Midbrain (tissue), 1 donor: ENCODE measurements at regions not wholly inside any gene's neighbourhood (a gene's known extent, or its start where the extent isn't known, plus 50 kb on each side); places are given as distances from the start of the nearest gene placed in this dataset.

Experiments
- DNase-seq: peaks from one replicate; lab custom pipeline; 2025; lab: John Stamatoyannopoulos, UW

DNA sequence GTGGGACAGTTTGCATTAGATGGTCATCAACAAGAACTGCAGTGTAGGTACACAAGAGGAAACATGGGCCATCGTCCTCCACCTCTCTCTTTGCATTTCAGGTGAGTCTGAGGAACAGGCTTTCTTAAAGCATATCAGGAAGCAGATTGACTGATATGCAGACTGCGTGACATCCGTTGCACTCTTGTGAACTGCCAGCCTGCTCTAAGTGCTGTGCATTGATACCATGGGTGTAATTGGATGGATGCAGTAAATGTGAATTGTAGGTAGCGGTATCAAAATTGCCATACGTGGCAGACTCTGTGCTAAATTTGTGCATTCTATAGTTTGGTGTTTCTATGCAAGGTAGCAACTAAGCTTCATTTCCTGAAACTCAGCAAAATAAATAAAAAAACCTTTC lies 1008.3 kb downstream of the EFNB2 start:
- no peak for DNase-seq

DNA sequence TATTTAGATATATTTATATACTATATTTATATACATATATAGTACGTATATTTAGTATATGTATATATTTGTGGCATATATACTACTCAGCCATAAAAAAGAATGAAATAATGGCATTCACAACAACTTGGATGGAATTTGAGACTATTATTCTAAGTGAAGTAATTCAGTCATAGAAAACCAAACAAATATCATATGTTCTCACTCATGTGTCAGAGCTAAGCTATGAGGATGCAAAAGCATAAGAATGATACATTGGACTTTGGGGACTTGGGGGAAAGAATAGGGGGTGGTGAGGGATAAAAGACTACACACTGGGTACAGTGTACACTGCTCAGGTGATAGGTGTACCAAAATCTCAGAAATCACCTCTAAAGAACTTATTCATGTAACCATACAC lies 1015.7 kb downstream of the EFNB2 start:
- DNase-seq = no peak

DNA sequence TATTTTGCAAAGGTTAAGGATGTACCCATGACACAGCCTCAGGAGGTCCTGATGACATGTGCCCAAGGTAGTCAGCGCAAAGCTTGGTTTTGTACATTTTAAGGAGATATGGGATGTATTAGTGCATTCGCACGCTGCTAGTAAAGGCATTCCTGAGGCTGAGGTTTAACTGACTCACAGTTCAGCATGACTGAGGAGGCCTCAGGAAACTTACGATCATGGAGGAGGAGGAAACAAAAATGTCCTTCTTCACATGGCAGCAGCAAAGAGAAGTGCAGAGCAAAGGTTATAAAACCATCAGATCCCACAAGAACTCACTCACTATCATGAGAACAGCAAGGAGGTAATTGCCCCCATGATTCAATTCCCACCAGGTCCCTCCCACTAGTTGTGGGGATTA lies 1017.4 kb downstream of the EFNB2 start:
- no peak for DNase-seq

DNA sequence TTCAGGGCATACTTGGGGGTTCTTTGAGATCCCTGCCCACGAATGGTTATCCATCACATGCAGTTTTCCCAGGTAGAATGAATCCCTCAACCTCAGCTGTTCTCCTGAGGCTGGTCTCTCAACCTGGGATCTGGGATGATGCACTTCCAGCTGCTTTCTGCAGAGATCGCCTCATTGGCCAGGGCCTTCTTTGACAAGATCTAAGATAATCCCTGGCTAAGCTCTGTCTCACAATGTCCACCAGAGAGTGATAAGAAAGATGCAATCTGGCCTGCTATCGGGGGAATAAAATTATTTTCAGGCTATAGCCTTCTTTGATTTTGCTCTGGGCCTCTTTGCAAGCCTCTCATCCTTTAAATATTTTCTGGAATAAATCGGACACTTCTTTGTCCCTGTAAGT lies 1021.1 kb downstream of the EFNB2 start:
- DNase-seq = no peak

DNA sequence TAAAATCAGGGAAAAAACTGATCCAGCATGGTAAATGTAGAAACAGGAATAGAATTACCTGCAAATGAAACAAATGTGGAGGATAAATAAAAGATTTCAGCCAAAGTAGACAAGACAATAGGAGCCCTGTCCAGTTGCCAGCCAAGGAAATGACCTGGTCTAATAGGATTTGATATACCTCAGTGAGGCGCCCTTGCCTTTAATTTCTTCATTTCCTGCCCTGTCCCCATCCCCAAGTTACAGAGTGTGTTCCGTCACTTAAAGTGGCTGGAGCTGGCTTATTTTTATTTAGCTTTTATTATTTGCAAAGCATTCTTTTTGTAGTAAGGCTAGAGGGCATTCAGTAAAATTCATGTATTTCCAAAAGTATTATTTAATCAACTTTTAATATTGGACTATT lies 1022.0 kb downstream of the EFNB2 start:
- DNase-seq = no peak

DNA sequence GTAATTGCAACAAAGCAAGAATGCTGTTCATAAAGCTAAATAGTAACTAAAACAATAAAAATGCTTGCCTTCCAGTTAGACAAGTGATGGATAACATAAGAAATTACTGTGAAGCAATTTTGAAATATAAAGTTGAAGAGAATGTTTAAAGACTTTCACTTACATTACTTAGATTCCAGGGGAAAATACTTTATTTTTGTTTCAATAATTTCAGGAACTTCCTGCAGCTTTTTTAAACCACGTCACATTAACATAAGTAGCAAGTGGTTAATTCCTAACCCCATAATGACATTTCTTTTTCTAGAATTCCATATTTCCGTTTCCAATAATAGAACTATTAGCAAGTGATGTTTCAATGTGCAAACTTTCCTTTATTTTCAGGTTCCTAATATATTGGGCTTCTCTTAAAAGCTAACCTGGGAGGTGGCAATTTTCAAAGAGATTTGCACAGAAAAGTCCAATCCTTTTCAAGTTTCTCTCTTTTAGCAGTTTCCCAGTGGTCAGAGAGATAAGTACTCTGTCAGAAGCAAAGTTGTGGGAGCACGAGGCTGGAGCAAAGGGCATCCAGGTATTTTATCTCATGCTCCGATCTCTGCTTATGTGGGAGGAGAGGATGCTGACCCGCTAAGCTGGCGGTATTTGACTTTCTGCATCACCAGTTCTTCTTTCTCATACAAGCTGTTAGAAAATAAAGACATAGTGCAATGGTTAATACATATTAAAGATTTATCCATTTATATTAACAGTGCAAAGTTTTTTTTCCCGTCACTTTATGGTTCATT lies 1025.3 kb downstream of the EFNB2 start:
- no peak for DNase-seq

DNA sequence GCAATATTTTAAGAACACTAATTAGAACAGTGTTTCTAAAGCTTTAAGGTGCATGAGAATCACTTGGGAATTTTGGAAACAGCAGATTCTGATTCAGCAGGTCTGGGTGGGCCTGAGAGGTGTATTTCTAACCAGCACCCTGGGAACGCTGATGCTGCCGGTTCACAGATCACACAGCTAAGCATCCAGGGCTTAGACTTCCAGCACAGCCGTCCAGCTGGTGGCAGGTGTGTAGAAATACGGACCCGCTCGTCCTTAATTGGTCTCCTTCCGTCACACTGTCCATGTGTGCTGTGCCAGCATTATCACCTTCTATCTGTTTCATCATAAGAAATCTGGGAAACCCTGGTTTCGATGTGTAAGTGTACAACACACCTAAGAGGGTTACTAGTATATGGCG lies 1029.0 kb downstream of the EFNB2 start:
- no peak for DNase-seq

DNA sequence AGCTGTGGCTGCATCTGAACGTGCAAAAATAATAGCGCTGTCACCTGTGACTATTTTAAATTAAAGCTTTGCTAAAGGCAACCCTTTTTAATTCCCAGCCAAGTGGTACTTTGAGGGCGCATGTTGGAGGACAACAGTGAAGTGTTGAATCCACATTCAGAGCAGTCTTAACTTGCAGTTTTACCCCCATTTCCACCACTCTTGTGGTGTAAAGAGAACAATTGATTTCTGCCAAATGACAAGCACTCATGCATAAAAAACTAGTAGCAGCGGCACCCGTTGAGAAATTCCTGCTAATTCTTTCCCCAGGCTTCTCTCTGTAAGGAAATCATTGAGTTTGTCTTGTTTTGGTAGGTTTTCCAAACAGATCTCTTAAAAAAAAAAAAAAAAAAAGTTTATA lies 1033.3 kb downstream of the EFNB2 start:
- no peak for DNase-seq

DNA sequence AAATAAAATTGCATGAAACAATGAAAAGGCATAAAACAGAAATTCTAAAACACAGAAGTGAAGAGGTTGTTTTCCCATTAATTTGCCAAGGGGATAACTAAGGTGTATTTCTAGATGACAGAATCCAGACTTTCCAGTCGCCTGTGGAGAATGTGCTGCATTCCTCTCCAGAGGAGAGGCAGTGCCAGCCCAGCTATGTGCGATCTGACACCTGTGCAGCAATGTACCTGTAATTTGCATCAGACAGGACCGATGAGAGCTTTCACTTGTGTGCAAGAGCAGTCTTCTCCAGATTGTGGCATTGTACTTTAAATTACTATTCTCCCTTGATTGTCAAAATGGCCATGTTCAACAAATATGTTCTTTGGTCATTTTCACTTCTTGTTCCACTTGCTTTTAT lies 1037.9 kb downstream of the EFNB2 start:
- DNase-seq = no peak

DNA sequence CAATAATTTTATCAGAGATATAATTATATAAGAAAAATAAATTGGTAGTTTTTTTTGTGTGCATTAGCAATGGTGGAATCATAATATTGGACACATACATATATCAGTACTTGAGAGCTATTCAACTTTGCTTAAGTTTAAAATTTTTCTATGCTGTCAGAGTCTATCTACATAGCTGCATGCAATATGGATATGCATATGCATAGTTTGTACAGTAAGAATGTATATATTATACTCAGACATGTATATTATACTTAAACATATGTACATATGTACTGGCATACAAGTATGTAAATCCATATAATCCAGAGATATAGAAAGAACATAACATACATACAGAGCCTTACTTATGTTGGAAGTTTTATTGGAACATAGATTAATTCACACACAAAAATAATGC lies 1043.2 kb downstream of the EFNB2 start:
- no peak for DNase-seq

DNA sequence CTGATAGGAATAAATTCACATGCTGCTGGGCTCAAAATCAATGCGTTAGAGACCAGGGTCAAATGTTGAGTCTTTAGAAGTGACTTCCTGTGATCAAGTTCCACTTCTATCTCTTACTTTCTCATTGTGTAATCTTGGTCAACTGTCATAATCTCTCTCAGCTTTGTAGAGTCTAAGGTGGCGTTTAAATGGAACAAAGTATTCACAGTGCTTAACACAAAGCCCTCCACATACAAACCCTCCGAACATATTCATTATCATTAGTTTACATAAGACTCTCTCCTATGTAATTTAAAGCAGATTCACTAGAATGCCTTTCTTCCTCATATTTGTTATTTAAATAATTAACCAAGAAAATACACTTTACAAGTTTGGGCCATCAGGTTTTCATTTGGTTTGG lies 1044.1 kb downstream of the EFNB2 start:
- no peak for DNase-seq

DNA sequence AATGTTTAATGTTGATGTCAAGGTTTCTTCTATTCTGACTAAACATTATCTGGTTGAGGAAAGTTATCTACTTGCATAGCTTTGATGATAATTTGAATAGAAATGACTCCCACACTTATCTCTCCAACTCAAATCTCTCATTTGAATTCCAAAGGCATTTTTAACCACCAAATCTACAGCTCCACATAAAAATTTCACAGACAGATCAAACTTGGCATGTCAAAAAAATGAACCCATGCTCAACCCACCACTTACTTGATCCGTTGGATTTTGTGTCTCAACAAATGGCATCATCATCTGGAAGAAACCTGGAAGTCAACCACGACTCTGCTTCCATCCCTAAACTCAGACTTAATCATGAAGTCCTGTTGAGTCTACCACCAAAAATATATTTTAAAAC lies 1050.4 kb downstream of the EFNB2 start:
- no peak for DNase-seq

DNA sequence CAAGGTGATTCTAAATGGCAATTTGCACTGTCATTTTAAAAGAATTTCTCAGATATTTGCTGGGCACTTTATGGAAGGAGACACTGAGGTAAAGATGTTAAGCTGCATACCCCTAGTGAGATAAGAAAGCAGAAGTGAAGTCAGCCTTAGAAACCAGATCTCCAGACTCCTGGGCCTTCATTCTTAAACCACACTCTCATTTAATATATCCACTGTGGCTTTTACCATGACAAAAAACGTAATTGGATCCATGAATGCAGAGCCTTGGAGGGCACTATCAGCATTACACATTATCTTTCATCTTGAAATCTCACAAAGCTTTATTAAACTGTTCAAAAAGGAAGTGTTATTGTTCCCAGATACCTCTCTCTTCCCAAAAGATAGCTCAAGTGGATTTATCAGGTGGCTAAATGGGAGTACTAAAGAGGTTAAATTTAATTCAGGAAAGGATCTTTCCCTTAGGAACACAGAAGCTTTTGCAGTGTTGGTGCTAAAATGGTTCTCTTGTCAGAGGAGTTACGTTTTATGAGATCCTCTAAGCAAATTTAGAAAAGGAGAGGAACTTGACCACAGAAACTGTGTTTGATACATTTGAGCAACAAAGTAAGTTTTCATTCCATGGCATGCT lies 1060.4 kb downstream of the EFNB2 start:
- no peak for DNase-seq

DNA sequence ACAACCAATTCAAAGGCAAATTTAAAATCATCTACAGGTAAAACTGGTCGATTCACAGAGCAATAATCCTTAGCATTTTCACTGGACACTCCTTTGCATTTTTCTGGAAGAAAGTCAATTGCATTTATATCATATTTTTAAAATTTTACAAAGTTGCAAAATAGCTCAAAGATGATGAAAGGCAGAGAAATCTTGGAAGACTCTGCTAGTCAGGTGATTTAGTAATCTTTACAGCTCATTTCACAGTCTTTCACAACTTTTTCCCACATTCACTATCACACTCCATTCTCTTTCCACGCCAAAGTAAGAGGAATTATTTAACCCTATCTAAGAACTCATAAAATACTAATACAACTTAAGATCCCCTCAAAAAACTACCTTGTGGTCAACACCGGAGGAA lies 1063.8 kb downstream of the EFNB2 start:
- DNase-seq = no peak

DNA sequence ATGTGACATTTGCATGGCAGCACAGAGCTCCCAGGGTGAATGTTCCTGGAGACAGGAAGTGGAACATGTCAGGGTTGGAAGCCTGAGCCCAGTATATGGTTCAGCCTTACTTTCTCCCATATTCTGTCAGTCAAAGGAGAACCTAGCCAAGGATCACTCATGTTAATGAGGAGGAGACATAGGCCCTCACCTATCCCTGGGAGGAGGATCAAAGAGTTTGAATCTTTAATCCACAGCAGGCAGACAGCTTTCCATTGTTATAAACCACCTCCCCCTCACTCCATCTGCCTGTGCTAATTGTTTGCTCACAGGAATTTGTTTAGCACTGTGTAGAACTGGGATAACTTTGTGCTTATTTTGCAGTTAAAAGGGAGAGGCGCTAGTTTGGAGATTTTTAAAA lies 1069.1 kb downstream of the EFNB2 start:
- no peak for DNase-seq

DNA sequence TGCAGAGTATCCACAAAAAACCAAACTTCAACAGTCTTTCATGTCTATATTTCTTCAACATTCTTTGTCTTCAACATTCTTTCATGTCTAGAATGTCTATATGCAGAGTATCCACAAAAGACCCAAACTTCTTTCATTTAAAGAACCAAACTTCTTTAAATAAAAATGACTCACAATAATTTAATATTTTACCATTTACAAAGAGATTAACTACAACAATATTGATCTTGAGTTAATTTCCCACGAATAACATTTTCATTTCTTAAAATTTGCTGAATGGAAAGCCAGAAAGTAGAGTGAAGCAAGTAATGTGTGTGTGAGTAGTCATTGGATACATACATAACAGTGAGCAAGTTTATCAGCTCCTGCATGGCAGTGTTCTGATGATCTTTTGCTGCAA lies 1069.7 kb downstream of the EFNB2 start, which contains the start of gene DAOA:
DAOA (plus strand) TSS at position 301 of the 400 bp plus-strand sequence.
- DNase-seq = no peak

DNA sequence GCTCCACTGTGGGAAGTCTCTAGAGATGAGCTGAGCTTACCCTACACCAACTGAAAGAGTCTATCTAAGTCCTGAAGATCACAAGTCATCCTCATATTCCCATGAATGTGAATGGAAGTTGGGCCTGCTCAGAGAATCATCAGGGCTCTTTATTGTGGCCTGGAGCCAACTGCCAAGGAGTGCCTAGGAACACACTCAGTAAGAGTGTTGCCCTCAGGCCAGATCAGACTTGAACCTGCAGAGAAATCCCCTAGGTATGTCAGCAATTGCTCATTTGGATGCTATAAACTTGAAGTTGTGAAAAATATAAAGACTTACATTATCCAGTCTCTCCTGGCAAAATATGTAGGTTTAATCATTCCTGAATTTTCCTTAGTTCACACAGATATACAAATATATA lies 1070.2 kb downstream of the EFNB2 start:
- DNase-seq = no peak

DNA sequence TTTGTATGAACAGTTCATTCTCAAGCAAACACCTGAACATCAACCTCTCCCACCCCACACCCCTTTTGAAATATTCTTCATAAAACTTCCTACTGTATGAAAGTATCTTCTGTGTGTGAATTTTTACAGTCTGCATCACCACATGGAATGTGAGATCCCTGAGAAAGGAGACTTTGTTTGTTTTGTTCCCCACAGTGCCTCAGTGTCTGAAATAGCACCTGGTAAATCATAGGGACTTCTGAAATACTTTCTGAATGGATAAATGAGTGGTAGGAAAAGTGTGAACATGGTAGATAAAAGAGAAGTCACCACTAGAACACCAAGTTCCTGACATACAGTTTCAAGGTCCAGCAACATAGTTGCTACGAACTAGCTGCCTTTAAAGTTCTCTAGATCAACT lies 1071.2 kb downstream of the EFNB2 start:
- DNase-seq = no peak

DNA sequence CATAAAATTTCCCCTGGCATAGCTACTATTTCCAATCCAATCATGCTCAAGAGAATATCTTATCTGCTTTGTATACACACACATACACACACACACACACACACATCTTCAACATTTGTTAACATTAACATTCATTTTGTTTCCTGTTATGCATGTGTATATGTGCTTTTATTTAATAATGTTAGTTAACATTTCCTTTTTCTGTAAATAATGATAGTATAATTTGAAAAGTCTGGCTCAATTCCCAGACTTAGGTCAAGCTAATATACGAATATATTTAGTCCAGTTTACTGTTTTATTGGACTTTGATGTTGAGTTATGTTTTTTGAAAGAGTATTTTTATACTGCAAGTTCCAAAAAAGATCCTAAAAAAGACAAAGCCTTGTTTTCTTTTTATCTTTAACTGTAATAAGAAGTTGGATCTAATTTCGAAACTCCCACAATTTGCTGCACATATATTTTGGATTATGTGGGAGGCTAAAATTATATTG lies 1072.4 kb downstream of the EFNB2 start:
- no peak for DNase-seq

DNA sequence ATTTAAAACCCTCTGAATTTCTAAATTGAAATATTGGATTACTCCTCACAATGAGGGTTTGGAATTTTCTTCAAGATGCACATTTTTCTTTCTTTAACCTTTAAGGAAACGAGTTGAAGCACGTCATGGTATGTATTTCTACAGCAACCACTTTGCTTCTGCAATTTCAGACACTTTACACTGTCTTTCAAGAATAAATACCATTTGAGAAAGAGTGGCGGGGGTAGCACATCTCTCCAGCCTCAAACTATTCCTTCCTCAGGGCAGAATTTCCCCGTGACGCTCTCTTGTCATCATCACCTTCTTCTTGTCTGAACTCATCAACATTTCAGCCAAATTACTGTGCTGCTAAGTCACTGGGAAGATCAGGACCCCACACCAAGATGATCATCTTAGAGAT lies 1073.4 kb downstream of the EFNB2 start:
- DNase-seq = no peak

DNA sequence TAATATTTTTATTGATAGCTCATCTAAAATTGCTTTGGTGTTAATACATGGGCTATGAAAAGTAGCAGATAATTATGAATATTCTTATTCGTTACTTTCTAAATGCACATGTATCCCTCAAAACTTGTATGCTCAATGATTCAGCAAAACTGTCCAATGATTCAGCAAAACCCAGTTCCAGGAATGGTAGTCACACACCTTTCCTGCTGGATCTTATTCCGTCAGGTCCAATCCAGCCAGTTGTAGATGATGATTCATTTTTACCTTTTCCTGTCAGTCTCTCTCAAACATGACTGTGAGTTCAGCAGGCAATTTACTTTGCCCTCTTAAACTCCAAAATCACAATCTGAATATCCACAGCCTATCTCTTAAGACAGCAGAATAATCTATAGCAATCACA lies 1082.6 kb downstream of the EFNB2 start:
- DNase-seq = no peak

DNA sequence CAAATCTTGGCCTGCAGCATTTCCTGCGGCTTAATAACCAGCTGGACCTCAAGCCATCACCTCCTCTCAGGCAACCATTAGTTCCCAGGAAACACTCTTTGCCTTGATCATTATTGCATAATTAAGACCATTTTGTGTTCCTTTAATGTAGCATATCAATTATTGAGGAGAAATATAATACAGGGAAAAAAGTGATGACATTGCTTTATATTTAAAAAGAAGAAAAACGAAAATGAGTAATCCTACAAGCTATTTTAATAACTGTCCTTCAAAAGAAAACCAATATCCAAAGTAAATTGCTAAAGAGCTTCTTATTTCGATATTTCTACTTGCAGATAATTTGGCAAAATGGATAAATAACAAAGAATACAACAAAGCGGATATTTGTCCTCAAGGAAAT lies 1084.7 kb downstream of the EFNB2 start:
- DNase-seq = no peak

DNA sequence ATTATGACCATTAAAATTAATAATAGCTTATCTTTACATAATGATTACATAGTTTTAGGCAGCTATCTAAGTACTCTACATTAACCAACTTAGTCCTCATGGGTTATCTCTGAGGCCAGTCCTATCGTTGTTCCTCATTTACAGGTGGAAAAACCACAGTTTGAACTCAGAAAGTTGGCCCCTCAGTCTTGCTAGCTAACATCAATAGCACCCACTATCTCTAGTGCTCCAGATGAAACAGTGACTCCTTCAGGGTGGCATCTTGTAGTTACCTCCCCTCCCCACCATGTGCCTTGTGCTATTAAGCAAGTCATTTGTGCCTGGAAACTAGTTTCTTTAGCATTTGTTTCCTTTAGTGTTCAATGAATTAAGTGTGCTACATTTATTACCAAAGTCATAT lies 1086.7 kb downstream of the EFNB2 start:
- DNase-seq = no peak

DNA sequence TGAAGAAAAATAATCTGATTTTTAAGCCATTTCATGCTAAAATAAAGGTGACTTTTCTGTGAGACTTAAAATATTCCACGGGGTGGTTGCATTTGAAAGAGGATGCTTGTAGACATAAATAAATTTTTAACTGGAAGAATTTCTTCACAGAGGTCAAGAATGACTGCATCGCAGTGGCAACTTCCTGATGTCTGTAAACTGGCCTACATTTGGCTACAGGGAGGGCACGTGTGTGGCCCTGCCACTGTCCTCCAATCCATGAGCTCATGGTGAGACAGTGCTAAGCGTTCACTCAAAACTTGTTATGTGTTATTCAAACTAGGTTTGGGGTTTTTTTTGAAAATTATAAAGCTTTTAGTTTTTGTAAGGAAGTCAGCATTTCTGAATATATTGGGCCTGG lies 1089.3 kb downstream of the EFNB2 start:
- DNase-seq = no peak
